ENCODE measurements at regions not wholly inside any gene's neighbourhood (a gene's known extent, or its start where the extent isn't known, plus 50 kb on each side); places are given as distances from the start of the nearest gene placed in this dataset.

DNA sequence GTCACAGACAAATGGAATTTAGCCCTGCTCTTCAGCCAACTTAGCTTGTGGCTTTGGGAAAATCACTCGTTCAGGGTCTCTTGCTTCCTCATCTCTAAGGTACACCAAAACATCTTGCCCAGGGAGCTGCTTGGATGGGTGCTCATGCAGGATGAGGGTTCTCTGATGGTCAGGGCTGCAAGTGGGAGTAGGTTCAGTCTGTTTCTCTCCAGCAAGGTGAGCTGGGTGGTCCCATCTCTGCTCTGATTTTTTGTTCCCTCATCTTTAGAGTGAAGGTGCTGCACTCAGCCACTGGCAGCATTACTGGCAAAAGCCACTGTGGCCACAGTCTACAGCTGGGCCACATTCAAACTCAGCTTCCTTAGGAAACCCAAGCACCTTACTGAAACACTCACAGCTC is 149.9 kb upstream of the GPR26 start (continued):
- TF ChIP-seq RBM22 (optimal IDR thresholded peaks at IDR 0.05; ENCODE audit: low read length): no peak
- TF ChIP-seq KMT2A (CRISPR knock-in tag; IDR thresholded peaks at IDR 0.05): no peak
- no peak for TF ChIP-seq HNRNPL (IDR thresholded peaks at IDR 0.05; ENCODE audit: low read depth, low read length)

GRCh38 chr10:123517426-123517825 is 148.7 kb upstream of the GPR26 start:
- ChIA-PET POLR2A (no interaction called here), CTCF (ENCODE audit: low intra/inter-chr PET ratio, low total read pairs) (no interaction called here)
- no peak overlapping the region for H2AFZ ChIP-seq (ENCODE audit: low read length)
- no peaks in the 10 kb centered on the region for H3K4me1 ChIP-seq (ENCODE audit: insufficient read depth, low read length)
- TF ChIP-seq TCF7 (IDR thresholded peaks at IDR 0.05; ENCODE audit: low read depth) (peak; percentile 37), TEAD3 (CRISPR knock-in tag; optimal IDR thresholded peaks at IDR 0.05; ENCODE audit: borderline replicate concordance) (peak; percentile 13), FUBP1 (CRISPR knock-in tag; IDR thresholded peaks at IDR 0.05; ENCODE audit: borderline replicate concordance) (no peak)
- FAIRE-seq: no peak
- no peak for ATAC-seq
- no peaks in the 10 kb centered on the region for H4K20me1 ChIP-seq (ENCODE audit: insufficient read depth, low read length)
- in situ Hi-C loops (cut with HindIII; ENCODE audit: extremely low pct_ligation_motif_present, low pct_unique_long_range_greater_than_20kb): no loop called here
- no peaks in the 10 kb centered on the region for H3K36me3 ChIP-seq (replicated peaks in 1 of 2; ENCODE audit: control insufficient read depth in 1 of 2, insufficient read depth in 2 of 2, low read length in 2 of 2)
- H3K9me3 ChIP-seq (ENCODE audit: low read length): no peaks in the 10 kb centered on the region
- H3K27ac ChIP-seq (ENCODE audit: extremely low read length, insufficient read depth, low read length): no peak overlapping the region
- H3K27me3 ChIP-seq (ENCODE audit: control insufficient read depth in 1 of 2, insufficient read depth in 2 of 2, low read length in 2 of 2): peaks cover 0 to 5% of the 10 kb centered on the region in 2 experiments; a peak in 2 of 5 replicates
- WGBS (ENCODE audit: low lambda C conversion rate): 4% methylated on average over 9 of the region's 9 CpGs
- BruUV-seq (replicated peaks): no TSS peak
- no peak overlapping the region for H3K4me3 ChIP-seq (replicated peaks in 1 of 3; ENCODE audit: insufficient read depth in 1 of 3, low read depth in 2 of 3, low read length in 3 of 3)
- no peak overlapping the region for H3K4me2 ChIP-seq (ENCODE audit: low read depth, low read length)
- intact Hi-C loops (cut with micrococcal nuclease; ENCODE audit: unreplicated experiment): no loop called here
- peak; percentile 41 for DNase-seq (ENCODE audit: low spot score)
- H3K9ac ChIP-seq (ENCODE audit: insufficient read depth, low read depth, low read length): no peak overlapping the region
- no peaks in the 10 kb centered on the region for H3K79me2 ChIP-seq (ENCODE audit: insufficient read depth, low read length)

DNA sequence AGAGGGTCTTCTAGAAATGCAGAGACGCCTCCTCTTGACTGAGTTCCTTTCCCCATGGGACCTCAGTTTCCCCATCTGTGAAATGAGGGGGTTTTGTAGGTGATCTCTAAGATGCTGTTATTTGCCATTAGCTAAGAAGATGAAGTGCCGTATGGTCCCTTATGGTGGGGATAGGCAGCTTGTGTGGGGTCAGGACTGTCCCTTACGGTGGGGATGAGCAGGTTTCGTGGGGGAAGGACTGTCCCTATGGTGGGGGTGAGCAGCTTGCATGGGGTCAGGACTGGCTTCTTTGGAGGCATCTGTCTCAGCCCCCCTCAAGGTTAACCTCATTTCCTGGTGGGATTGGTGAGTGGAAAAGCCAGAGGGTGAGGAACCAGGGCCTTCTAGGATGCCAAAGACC is 148.3 kb upstream of the GPR26 start:
- ChIA-PET POLR2A (no interaction called here), CTCF (ENCODE audit: low intra/inter-chr PET ratio, low total read pairs) (no interaction called here)
- no peak for DNase-seq (ENCODE audit: low spot score)
- no peaks in the 10 kb centered on the region for H4K20me1 ChIP-seq (ENCODE audit: insufficient read depth, low read length)
- no peak overlapping the region for H2AFZ ChIP-seq (ENCODE audit: low read length)
- no peak overlapping the region for H3K4me3 ChIP-seq (replicated peaks in 1 of 3; ENCODE audit: insufficient read depth in 1 of 3, low read depth in 2 of 3, low read length in 3 of 3)
- intact Hi-C loops (cut with micrococcal nuclease; ENCODE audit: unreplicated experiment) (no loop called here), in situ Hi-C loops (cut with HindIII; ENCODE audit: extremely low pct_ligation_motif_present, low pct_unique_long_range_greater_than_20kb) (no loop called here)
- no peaks in the 10 kb centered on the region for H3K36me3 ChIP-seq (replicated peaks in 1 of 2; ENCODE audit: control insufficient read depth in 1 of 2, insufficient read depth in 2 of 2, low read length in 2 of 2)
- no peaks in the 10 kb centered on the region for H3K4me1 ChIP-seq (ENCODE audit: insufficient read depth, low read length)
- H3K27me3 ChIP-seq (ENCODE audit: control insufficient read depth in 1 of 2, insufficient read depth in 2 of 2, low read length in 2 of 2): peaks cover 0 to 5% of the 10 kb centered on the region in 2 experiments; a peak in 2 of 5 replicates
- no peak overlapping the region for H3K27ac ChIP-seq (ENCODE audit: extremely low read length, insufficient read depth, low read length)
- no peak overlapping the region for H3K4me2 ChIP-seq (ENCODE audit: low read depth, low read length)
- TF ChIP-seq IRX3 (CRISPR knock-in tag; IDR thresholded peaks at IDR 0.05; ENCODE audit: borderline replicate concordance, low read depth): no peak
- no peak for TF ChIP-seq ARNT2 (CRISPR knock-in tag; IDR thresholded peaks at IDR 0.05; ENCODE audit: low read depth)
- no peaks in the 10 kb centered on the region for H3K9me3 ChIP-seq (ENCODE audit: low read length)
- no peaks in the 10 kb centered on the region for H3K79me2 ChIP-seq (ENCODE audit: insufficient read depth, low read length)
- H3K9ac ChIP-seq (ENCODE audit: insufficient read depth, low read depth, low read length): no peak overlapping the region
- ATAC-seq: no peak
- WGBS (ENCODE audit: low lambda C conversion rate): 47% methylated on average over 4 of the region's 4 CpGs
- no TSS peak for BruUV-seq (replicated peaks)
- no peak for FAIRE-seq

Measured in HepG2 (cell line).